ENCODE measurements at regions not wholly inside any gene's neighbourhood (a gene's known extent, or its start where the extent isn't known, plus 50 kb on each side); places are given as distances from the start of the nearest gene placed in this dataset.

DNA sequence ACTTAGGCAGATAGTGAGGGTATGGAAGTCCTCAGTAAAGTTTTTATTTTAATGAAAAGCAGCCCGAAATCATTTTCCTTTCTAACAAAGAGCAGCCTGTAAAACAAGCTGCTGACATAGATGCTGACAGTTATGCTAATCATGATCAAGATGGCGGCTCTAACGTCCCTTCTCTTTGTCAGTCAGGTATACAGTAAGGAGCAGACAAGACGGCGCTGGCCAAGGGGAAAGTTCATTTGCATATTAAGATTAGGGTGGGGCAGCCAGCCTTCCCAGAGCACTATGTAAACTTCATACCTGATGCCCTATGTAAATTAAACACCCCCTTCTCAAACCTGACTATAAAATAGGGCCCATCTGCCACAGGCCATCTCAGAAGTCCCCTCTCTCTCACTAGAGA lies 76.9 kb downstream of the MAGEB10 start:
- TF ChIP-seq POLR2AphosphoS5 (IDR thresholded peaks at IDR 0.05; ENCODE audit: insufficient read depth, low read depth, low read length), result no peak
- TF ChIP-seq, protein P1, sequence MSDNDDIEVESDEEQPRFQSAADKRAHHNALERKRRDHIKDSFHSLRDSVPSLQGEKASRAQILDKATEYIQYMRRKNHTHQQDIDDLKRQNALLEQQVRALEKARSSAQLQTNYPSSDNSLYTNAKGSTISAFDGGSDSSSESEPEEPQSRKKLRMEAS (IDR thresholded peaks at IDR 0.05; ENCODE audit: insufficient read depth, insufficient read length), result no peak
